GM12878 (cell line): ENCODE measurements at regions not wholly inside any gene's neighbourhood (a gene's known extent, or its start where the extent isn't known, plus 50 kb on each side); places are given as distances from the start of the nearest gene placed in this dataset.

Experiments
- FOXK2 ChIP-seq: fragments of 450-650 bp; IDR thresholded peaks from 2 replicates; pipeline ENCODE4 v1.6.1; 2017; ENCODE audit warnings: mild to moderate bottlenecking, moderate library complexity
- RELA ChIP-seq: fragments of 450-650 bp; IDR thresholded peaks from 2 replicates; pipeline ENCODE4 v1.8.0; 2014; ENCODE audit warnings: borderline replicate concordance; ENCODE audit not compliant: partially characterized antibody
- TF ChIP-seq, protein P1 (sequence below): fragments of 450-650 bp; IDR thresholded peaks from 2 replicates; pipeline ENCODE4 v1.6.1; 2017; ENCODE audit warnings: mild to moderate bottlenecking, moderate library complexity
- TF ChIP-seq, protein P2 (sequence below): fragments of 450-650 bp; formaldehyde crosslinking; IDR thresholded peaks from 2 replicates; pipeline ENCODE4 v1.4.0; 2022; ENCODE audit warnings: mild to moderate bottlenecking, moderate library complexity
- TF ChIP-seq, protein P3 (sequence below): IDR thresholded peaks from 2 replicates; pipeline ENCODE4 v1.6.1; 2012; ENCODE audit warnings: low read length, inconsistent platforms
- TF ChIP-seq, protein P4 (sequence below): IDR thresholded peaks from 2 replicates; pipeline ENCODE4 v1.6.1; 2011; ENCODE audit warnings: low read depth, mild to moderate bottlenecking, low read length, moderate library complexity, borderline replicate concordance; ENCODE audit errors: extremely low read depth
- TF ChIP-seq, protein P5 (sequence below): fragments of 450-650 bp; formaldehyde crosslinking; IDR thresholded peaks from 2 replicates; pipeline ENCODE4 v1.4.0; 2020; ENCODE audit warnings: mild to moderate bottlenecking, moderate library complexity
- TF ChIP-seq, protein P6 (sequence below): fragments of 450-650 bp; IDR thresholded peaks from 2 replicates; pipeline ENCODE4 v1.6.1; 2016; ENCODE audit warnings: mild to moderate bottlenecking

DNA sequence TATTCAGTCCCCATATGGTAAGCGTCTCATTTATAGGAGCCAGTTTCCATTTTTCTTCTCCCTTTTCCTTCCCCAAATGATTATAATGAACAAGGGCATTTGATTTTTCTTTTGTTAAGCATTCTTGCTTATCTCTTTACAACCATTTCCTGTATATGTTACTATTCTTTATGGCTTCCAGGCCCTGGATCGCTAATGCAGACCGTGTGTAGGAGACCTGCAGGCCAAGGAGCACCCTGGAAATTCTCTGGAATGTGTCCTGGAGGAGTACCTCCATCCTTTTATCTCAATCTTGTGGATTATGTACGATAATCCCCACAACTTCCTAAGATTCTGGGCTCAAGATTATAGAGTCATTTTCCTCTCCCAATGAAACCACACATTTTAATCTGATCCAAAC is 439.6 kb upstream of the MMADHC start (continued):
- TF ChIP-seq, protein P1, sequence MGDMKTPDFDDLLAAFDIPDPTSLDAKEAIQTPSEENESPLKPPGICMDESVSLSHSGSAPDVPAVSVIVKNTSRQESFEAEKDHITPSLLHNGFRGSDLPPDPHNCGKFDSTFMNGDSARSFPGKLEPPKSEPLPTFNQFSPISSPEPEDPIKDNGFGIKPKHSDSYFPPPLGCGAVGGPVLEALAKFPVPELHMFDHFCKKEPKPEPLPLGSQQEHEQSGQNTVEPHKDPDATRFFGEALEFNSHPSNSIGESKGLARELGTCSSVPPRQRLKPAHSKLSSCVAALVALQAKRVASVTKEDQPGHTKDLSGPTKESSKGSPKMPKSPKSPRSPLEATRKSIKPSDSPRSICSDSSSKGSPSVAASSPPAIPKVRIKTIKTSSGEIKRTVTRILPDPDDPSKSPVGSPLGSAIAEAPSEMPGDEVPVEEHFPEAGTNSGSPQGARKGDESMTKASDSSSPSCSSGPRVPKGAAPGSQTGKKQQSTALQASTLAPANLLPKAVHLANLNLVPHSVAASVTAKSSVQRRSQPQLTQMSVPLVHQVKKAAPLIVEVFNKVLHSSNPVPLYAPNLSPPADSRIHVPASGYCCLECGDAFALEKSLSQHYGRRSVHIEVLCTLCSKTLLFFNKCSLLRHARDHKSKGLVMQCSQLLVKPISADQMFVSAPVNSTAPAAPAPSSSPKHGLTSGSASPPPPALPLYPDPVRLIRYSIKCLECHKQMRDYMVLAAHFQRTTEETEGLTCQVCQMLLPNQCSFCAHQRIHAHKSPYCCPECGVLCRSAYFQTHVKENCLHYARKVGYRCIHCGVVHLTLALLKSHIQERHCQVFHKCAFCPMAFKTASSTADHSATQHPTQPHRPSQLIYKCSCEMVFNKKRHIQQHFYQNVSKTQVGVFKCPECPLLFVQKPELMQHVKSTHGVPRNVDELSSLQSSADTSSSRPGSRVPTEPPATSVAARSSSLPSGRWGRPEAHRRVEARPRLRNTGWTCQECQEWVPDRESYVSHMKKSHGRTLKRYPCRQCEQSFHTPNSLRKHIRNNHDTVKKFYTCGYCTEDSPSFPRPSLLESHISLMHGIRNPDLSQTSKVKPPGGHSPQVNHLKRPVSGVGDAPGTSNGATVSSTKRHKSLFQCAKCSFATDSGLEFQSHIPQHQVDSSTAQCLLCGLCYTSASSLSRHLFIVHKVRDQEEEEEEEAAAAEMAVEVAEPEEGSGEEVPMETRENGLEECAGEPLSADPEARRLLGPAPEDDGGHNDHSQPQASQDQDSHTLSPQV, result no peak
- TF ChIP-seq RELA (no peak), FOXK2 (no peak)
- TF ChIP-seq, protein P2, sequence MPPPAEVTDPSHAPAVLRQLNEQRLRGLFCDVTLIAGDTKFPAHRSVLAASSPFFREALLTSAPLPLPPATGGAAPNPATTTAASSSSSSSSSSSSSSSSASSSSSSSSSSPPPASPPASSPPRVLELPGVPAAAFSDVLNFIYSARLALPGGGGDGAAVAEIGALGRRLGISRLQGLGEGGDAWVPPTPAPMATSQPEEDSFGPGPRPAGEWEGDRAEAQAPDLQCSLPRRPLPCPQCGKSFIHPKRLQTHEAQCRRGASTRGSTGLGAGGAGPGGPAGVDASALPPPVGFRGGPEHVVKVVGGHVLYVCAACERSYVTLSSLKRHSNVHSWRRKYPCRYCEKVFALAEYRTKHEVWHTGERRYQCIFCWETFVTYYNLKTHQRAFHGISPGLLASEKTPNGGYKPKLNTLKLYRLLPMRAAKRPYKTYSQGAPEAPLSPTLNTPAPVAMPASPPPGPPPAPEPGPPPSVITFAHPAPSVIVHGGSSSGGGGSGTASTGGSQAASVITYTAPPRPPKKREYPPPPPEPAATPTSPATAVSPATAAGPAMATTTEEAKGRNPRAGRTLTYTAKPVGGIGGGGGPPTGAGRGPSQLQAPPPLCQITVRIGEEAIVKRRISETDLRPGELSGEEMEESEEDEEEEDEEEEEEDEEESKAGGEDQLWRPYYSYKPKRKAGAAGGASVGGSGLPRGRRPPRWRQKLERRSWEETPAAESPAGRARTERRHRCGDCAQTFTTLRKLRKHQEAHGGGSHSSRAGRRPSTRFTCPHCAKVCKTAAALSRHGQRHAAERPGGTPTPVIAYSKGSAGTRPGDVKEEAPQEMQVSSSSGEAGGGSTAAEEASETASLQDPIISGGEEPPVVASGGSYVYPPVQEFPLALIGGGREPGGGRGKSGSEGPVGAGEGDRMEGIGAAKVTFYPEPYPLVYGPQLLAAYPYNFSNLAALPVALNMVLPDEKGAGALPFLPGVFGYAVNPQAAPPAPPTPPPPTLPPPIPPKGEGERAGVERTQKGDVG (CRISPR knock-in tag), result no peak
- TF ChIP-seq, protein P3, sequence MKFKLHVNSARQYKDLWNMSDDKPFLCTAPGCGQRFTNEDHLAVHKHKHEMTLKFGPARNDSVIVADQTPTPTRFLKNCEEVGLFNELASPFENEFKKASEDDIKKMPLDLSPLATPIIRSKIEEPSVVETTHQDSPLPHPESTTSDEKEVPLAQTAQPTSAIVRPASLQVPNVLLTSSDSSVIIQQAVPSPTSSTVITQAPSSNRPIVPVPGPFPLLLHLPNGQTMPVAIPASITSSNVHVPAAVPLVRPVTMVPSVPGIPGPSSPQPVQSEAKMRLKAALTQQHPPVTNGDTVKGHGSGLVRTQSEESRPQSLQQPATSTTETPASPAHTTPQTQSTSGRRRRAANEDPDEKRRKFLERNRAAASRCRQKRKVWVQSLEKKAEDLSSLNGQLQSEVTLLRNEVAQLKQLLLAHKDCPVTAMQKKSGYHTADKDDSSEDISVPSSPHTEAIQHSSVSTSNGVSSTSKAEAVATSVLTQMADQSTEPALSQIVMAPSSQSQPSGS, result no peak
- TF ChIP-seq, protein P4, sequence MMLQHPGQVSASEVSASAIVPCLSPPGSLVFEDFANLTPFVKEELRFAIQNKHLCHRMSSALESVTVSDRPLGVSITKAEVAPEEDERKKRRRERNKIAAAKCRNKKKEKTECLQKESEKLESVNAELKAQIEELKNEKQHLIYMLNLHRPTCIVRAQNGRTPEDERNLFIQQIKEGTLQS, result no peak
- TF ChIP-seq, protein P5, sequence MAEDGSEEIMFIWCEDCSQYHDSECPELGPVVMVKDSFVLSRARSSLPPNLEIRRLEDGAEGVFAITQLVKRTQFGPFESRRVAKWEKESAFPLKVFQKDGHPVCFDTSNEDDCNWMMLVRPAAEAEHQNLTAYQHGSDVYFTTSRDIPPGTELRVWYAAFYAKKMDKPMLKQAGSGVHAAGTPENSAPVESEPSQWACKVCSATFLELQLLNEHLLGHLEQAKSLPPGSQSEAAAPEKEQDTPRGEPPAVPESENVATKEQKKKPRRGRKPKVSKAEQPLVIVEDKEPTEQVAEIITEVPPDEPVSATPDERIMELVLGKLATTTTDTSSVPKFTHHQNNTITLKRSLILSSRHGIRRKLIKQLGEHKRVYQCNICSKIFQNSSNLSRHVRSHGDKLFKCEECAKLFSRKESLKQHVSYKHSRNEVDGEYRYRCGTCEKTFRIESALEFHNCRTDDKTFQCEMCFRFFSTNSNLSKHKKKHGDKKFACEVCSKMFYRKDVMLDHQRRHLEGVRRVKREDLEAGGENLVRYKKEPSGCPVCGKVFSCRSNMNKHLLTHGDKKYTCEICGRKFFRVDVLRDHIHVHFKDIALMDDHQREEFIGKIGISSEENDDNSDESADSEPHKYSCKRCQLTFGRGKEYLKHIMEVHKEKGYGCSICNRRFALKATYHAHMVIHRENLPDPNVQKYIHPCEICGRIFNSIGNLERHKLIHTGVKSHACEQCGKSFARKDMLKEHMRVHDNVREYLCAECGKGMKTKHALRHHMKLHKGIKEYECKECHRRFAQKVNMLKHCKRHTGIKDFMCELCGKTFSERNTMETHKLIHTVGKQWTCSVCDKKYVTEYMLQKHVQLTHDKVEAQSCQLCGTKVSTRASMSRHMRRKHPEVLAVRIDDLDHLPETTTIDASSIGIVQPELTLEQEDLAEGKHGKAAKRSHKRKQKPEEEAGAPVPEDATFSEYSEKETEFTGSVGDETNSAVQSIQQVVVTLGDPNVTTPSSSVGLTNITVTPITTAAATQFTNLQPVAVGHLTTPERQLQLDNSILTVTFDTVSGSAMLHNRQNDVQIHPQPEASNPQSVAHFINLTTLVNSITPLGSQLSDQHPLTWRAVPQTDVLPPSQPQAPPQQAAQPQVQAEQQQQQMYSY (CRISPR knock-in tag), result no peak
- TF ChIP-seq, protein P6, sequence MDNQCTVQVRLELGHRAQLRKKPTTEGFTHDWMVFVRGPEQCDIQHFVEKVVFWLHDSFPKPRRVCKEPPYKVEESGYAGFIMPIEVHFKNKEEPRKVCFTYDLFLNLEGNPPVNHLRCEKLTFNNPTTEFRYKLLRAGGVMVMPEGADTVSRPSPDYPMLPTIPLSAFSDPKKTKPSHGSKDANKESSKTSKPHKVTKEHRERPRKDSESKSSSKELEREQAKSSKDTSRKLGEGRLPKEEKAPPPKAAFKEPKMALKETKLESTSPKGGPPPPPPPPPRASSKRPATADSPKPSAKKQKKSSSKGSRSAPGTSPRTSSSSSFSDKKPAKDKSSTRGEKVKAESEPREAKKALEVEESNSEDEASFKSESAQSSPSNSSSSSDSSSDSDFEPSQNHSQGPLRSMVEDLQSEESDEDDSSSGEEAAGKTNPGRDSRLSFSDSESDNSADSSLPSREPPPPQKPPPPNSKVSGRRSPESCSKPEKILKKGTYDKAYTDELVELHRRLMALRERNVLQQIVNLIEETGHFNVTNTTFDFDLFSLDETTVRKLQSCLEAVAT, result no peak
